ENCODE measurements at regions not wholly inside any gene's neighbourhood (a gene's known extent, or its start where the extent isn't known, plus 50 kb on each side); places are given as distances from the start of the nearest gene placed in this dataset.
"Not testable (repeated sequence)": the region's sequence is repeated elsewhere in the genome, so short reads cannot be mapped to it uniquely, and the experiment has no call there.

DNA sequence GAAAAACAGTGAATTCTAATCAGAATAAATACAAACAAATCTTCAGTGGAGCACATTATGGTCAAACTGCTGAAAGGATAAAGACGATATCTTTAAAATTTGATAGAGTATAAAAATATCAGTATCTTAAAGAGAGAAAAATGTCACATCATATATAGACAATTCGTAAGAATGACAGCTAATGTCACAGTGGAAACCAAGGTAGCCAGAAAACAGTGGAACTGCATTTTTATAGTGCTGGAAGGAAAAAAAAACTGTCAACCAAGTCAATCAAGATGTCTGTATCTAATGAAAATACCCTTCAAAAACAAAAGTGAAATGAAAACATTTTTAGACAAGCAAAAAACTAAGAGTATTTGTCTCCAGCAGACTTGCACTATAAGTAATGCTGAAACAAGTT, 73.4 kb upstream of the HMGXB4 start:
- DNase-seq = no peak

GRCh38 chr22:35186492-35186891, 70.8 kb upstream of the HMGXB4 start:
- DNase-seq = no peak

GRCh38 chr22:35188930-35189329, 68.4 kb upstream of the HMGXB4 start:
- DNase-seq = not testable (repeated sequence)

DNA sequence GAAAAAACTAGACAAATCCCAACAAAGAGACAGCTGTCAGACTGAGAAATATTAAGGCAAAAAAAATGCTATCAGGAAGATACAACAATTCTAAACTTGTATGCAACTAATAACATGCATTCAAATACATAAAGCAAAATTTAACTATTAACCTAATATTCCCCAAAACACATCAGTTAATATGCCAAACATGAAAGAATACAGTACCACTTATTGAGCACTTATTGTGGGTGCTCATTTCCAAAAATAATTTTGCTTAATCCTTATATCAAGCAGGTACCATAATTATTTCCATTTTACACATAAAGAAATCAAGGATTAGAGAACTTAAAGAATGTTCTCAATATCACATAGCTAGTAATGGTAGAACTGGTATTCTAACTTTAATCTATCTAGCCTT, 67.7 kb upstream of the HMGXB4 start:
- DNase-seq = no peak

DNA sequence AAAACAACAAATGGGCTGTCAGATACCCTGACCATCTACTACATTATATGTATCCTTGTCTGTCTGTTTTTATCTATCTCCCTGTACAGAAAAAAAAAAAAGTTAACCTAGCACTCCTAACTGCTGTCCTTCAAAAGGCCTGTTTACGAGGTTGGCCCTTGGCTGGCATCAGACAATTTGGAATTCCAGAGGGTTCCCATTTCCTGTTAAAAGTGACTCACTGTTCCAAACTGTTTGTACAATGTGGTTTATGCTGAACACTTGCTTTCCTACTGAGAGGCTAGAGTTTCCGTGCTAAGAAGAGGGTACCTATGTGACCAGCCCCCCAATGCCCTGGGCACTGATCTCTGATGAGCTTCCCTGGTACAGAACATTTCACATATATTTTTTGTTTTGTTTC, 65.9 kb upstream of the HMGXB4 start:
- DNase-seq = no peak

DNA sequence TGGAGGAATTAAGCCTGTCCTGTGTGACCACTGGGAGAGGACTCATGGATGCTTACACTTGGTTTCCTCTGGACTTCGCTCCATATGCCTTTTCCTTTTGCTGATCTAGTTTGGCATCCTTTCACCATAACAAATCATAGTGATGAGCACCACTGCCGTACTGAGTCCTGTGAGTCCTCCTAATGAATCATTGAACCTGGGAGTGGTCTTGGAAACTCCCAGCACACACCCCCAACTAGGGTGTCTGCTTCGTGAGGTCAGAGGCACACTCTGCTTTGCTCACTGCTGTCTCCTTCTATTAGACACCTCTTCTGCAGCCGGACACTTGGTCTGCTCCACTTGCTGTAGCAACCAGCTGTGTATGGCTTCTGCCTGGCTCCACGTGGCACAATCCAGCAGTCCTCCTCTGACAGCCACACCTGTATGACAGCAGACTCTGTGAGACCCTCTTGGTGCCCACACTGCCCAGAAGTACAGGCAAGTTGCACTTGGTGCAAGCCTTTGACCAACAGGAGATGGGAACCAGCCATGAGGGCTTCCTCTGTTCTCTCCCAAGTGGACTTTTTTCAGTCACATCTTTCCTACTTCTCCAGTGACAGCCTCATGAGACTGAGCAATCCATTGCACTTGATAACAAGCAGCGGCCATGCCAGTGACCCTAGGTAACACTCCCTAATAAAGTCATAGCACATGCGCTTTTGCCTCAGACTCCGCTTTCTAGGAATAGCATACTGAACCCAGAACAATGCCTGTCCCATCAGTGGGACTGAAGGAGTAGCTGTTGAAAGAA, 65.0 kb upstream of the HMGXB4 start:
- no peak for DNase-seq

DNA sequence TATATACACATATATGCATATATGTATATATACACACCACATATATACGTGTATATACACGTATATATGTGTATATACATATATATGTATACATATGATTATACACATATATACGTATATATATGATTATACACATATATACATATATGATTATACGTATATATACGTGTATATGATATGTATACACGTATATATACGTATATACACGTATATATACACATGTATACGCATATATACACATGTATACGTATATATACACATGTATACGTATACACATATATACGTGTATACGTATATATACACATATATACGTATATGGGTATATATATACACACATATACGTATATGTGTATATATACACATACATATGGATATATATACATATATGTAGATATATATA, 62.1 kb upstream of the HMGXB4 start:
- DNase-seq = no peak

DNA sequence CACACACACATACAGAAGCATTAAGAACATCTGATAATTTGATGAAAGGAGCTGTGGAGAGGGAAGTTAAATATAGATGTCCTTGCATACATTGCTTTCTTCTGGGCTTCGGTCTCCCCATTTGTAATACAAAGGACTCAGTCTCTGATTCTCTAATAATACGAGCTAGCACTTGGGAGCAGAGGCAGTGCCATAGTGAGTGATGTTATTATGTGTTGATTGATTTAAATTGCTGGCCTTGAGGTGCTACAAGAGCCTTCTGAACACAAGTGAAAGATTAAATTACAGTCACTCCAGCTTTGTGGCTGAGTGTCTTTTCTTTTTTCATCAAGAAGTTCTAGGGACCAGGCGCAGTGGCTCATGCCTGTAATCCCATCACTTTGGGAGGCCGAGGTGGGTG, 61.5 kb upstream of the HMGXB4 start:
- DNase-seq = no peak

DNA sequence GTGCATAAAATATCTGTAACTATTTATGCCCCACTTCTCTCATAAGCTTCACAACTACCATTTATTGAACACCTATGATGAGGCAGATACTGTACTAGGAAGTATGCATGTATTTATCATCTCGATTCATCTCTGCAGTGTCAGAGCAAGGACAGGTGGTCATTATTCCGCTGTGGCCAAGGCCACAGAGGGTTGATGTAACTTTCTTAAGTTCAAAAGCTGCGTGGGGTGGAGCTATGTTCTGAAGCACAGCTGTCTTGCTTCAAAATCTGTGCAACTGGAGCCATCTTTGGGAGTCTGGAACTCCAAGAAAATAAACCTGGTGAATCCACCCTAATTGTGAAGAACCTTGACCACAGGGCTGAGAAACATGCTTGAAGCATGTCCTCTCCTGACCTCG, 60.2 kb upstream of the HMGXB4 start:
- no peak for DNase-seq

DNA sequence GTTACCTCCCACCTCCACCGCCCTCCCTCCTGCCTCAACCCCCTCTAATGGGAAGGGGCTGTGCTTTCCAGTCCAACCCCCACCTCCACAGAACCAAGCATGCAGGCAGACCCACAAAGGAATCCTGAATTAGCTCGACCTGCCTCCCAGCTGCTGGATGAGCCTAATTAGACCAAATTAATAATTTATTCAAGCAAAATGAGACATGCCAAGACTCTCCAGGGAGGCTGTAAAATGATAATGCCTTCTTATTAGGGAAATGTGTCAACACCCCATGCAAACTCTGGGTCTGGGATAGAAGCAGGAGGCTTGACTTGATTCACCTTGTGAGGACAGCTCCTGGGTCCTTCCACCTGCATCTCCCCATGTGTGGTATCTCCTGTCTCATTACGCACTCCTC, 59.4 kb upstream of the HMGXB4 start:
- DNase-seq = no peak

DNA sequence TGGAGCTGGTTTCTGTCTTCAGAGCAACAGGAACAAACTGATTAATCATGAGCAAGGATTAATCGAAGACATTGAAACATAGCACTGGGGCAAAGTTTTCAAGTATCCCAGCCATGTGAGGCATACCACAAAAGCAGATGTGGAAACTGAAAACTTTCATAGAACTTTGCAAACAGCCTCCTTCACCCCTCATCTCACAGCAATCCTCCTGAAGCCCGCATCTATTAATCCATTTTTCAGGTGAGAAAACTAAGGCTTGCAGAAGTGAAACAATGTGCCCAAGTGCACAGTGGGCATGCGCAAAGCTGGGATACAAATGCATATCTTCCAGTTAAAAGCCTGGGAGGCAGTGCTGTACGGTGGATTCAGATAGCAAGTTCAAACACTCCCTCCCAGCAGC, 58.6 kb upstream of the HMGXB4 start:
- no peak for DNase-seq

GRCh38 chr22:35202376-35202775, 54.9 kb upstream of the HMGXB4 start:
- no peak for DNase-seq

- no peak for DNase-seq
Observed at GRCh38 chr22:35203583-35203982, 53.7 kb upstream of the HMGXB4 start.

DNA sequence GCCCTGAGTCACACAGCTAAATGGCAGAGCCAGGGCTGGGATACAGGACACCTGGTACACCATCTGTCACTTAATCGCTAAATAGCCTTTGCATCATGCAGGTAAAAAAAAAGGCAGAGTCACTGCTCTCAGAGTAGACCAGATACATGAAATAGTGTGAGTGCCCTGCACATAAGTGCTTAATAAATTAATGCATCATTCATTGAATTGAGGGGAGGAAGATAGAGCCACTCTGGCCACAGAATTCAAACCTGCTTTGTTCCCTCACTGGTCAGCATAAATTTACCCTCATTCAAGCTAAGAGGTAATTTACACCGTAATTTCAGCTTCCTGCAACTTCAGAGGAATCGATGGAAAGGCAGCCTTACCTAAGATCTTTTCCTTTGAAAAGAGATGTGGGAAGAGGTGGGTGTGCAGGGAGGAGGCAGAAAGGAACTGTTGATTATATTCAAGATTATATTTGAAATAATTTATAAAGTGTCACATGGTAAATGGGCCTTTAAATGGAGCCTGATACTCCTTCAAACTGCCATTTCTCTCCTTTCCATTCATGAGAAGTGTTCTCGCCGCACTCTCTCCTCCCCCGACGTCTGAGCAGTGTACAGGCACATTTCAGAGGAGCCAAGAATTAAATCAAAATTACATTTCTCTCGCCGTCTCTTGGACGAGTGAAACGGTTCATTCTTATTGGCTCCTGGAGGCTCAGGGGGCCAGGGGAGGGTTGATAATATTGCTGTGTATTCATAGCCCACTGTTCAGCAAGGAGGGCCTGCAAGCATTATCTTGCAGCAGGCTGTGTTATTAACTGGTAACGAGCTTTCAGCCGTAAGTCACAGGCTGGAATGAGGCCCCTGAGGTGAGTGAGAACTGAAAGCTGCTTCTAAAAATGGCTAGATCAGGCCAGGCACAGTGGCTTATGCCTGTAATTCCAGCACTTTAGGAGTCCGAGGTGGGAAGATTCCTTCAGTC, 52.2 kb upstream of the HMGXB4 start:
- DNase-seq = no peak

DNA sequence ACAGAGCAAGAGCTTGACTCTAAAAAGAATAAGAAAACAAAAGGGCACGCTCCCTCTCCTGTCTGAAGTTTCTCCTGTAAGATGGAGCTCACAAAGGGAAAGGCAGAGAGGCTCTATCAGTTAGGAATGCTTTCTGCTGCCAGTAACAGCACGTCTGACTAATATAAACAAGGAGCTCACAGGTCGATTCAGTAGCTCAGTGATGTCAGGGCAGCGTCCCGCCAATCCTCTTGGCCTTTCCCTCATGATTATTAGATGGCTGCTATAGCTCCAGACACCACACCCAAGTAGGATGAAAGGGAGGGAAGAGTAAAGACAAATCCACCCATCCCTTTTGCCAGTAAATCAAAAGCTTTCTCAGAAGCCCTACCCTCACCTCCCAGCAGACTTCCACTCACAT, 51.3 kb upstream of the HMGXB4 start:
- no peak for DNase-seq

- no peak for DNase-seq
Observed at GRCh38 chr22:35206889-35207288, 50.4 kb upstream of the HMGXB4 start.

Data from skin of body (tissue), 1 donor.